Liver (tissue), 8 donors: ENCODE measurements at regions not wholly inside any gene's neighbourhood (a gene's known extent, or its start where the extent isn't known, plus 50 kb on each side); places are given as distances from the start of the nearest gene placed in this dataset.

ENCODE experiments used
- DNase-seq: peaks from one replicate; pipeline ENCODE4 v3.0.0-alpha.2; 2017; ENCODE audit warnings: low spot score
- H3K27ac ChIP-seq, 2 donors: one replicate each; pipeline ENCODE4 v1.7.0; 2013; ENCODE audit warnings: inconsistent platforms in 2 of 2, low read length in 2 of 2, control low read depth in 1 of 2, low read depth in 1 of 2, mild to moderate bottlenecking in 1 of 2
- H3K27me3 ChIP-seq, 4 donors: one replicate each; pipeline versions ENCODE4 v1.6.1 to v1.7.0; 2013; ENCODE audit warnings: low read length in 3 of 4, inconsistent platforms in 1 of 4, mild to moderate bottlenecking in 1 of 4, moderate library complexity in 1 of 4; ENCODE audit not compliant: control insufficient read depth in 4 of 4, insufficient read depth in 4 of 4
- H3K36me3 ChIP-seq, 4 donors: one replicate each; pipeline versions ENCODE4 v1.6.1 to v1.7.0; 2013; ENCODE audit warnings: low read length in 3 of 4, mild to moderate bottlenecking in 3 of 4, low read depth in 1 of 4, moderate library complexity in 1 of 4; ENCODE audit not compliant: control insufficient read depth in 4 of 4, insufficient read depth in 3 of 4
- H3K4me1 ChIP-seq, 4 donors: one replicate each; pipeline versions ENCODE4 v1.6.1 to v1.7.0; 2013; ENCODE audit warnings: low read length in 3 of 4, mild to moderate bottlenecking in 3 of 4, moderate library complexity in 1 of 4; ENCODE audit not compliant: control insufficient read depth in 4 of 4, insufficient read depth in 4 of 4
- H3K4me3 ChIP-seq, 3 donors: one replicate each; pipeline versions ENCODE4 v1.6.1 to v1.7.0; 2013; ENCODE audit warnings: low read length in 3 of 3, control low read depth in 1 of 3, low read depth in 1 of 3, mild to moderate bottlenecking in 1 of 3
- H3K9ac ChIP-seq, 2 donors: one replicate each; pipeline ENCODE4 v1.7.0; 2013; ENCODE audit warnings: low read length in 2 of 2, mild to moderate bottlenecking in 2 of 2, moderate library complexity in 2 of 2, control low read depth in 1 of 2, low read depth in 1 of 2
- H3K9me3 ChIP-seq, 4 donors: one replicate each; pipeline versions ENCODE4 v1.6.1 to v1.7.0; 2013; ENCODE audit warnings: low read length in 3 of 4; ENCODE audit not compliant: control insufficient read depth in 4 of 4
- ATF3 ChIP-seq: IDR thresholded peaks from 2 replicates; pipeline ENCODE4 v1.6.1; 2016; ENCODE audit warnings: antibody characterized with exemption
- CTCF ChIP-seq: fragments of 150-350 bp; IDR thresholded peaks from 2 replicates; pipeline ENCODE4 v1.5.1; 2017; ENCODE audit warnings: improper control_type of control experiment, low read depth, low read length; ENCODE audit not compliant: missing input control
- FOXA1 ChIP-seq: IDR thresholded peaks from 2 replicates; pipeline ENCODE4 v1.6.1; 2016; ENCODE audit warnings: antibody characterized with exemption
- FOXA2 ChIP-seq: IDR thresholded peaks from 2 replicates; pipeline ENCODE4 v1.6.1; 2016; ENCODE audit warnings: antibody characterized with exemption
- GABPA ChIP-seq, 2 donors: IDR thresholded peaks in 1 of 2; conservative IDR thresholded peaks in 1 of 2; 2 replicates each; pipeline ENCODE4 v1.6.1; 2016; ENCODE audit warnings: antibody characterized with exemption in 2 of 2, mild to moderate bottlenecking in 1 of 2, moderate library complexity in 1 of 2
- HNF4A ChIP-seq, 2 donors: conservative IDR thresholded peaks; 2 replicates each; pipeline ENCODE4 v1.6.1; 2016; ENCODE audit warnings: antibody characterized with exemption in 2 of 2, mild to moderate bottlenecking in 2 of 2
- HNF4G ChIP-seq: IDR thresholded peaks from 2 replicates; pipeline ENCODE4 v1.6.1; 2016; ENCODE audit warnings: antibody characterized with exemption
- JUND ChIP-seq, 2 donors: IDR thresholded peaks; 2 replicates each; pipeline ENCODE4 v1.6.1; 2016; ENCODE audit warnings: antibody characterized with exemption in 2 of 2
- MAX ChIP-seq: IDR thresholded peaks from 2 replicates; pipeline ENCODE4 v1.6.1; 2016; ENCODE audit warnings: antibody characterized with exemption
- NR2F2 ChIP-seq: IDR thresholded peaks from 2 replicates; pipeline ENCODE4 v1.6.1; 2016; ENCODE audit warnings: antibody characterized with exemption
- REST ChIP-seq: IDR thresholded peaks from 2 replicates; pipeline ENCODE4 v1.6.1; 2016; ENCODE audit warnings: antibody characterized with exemption, mild to moderate bottlenecking
- RXRA ChIP-seq, 2 donors: IDR thresholded peaks; 2 replicates each; pipeline ENCODE4 v1.6.1; 2017 to 2018; ENCODE audit warnings: antibody characterized with exemption in 2 of 2, mild to moderate bottlenecking in 1 of 2
- SP1 ChIP-seq: IDR thresholded peaks from 2 replicates; pipeline ENCODE4 v1.6.1; 2018; ENCODE audit warnings: antibody characterized with exemption, mild to moderate bottlenecking
- YY1 ChIP-seq: IDR thresholded peaks from 2 replicates; pipeline ENCODE4 v1.6.1; 2016; ENCODE audit warnings: antibody characterized with exemption, mild to moderate bottlenecking
- WGBS: extraction: QIAGEN DNeasy Blood & Tissue Kit; methylation state at CpG from one replicate; pipeline ENCODE4 v1.1.7; 2013; 5-methylcytosine and 5-hydroxymethylcytosine counted together
- donor health status: healthy.
- donor health status: healthy.
- donor health status: healthy.
- donor health status: healthy.
- donor health status: healthy.

GRCh38 chr18:26741758-26742157 is 123.7 kb downstream of the AQP4 start:
- H3K27ac ChIP-seq = no peak overlapping the region
- DNase-seq = no peak
- 95% methylated on average over 3 of the region's 3 CpGs for WGBS

GRCh38 chr18:26741048-26741447 is 124.5 kb downstream of the AQP4 start:
- Histone ChIP-seq H3K36me3 (no peaks in the 10 kb centered on the region), H3K4me3 (no peak overlapping the region), H3K4me1 (peaks cover 6 to 37% (median 17%) of the 10 kb centered on the region in 4 donors), H3K27ac (no peak overlapping the region), H3K9me3 (no peaks in the 10 kb centered on the region), H3K9ac (no peak overlapping the region), H3K27me3 (no peaks in the 10 kb centered on the region)
- WGBS = 66% methylated on average over 1 of the region's 1 CpG
- no peak for DNase-seq
- TF ChIP-seq ATF3 = no peak
- TF ChIP-seq HNF4A (conservative IDR thresholded peaks at IDR 0.05) = no peak
- TF ChIP-seq JUND (IDR thresholded peaks at IDR 0.05) = no peak
- TF ChIP-seq REST = no peak
- TF ChIP-seq CTCF = no peak
- no peak for TF ChIP-seq GABPA (IDR thresholded peaks at IDR 0.05 in 1 of 2, conservative IDR thresholded peaks at IDR 0.05 in 1 of 2)

More at GRCh38 chr18:26741758-26742157, 123.7 kb downstream of the AQP4 start:
- no peak overlapping the region for H3K4me3 ChIP-seq
- TF ChIP-seq FOXA2 (no peak), NR2F2 (no peak), RXRA (IDR thresholded peaks at IDR 0.05) (no peak), FOXA1 (no peak), MAX (no peak), SP1 (no peak), YY1 (no peak), REST (no peak), HNF4G (no peak), GABPA (IDR thresholded peaks at IDR 0.05 in 1 of 2, conservative IDR thresholded peaks at IDR 0.05 in 1 of 2) (no peak), CTCF (no peak)
- peaks cover 6 to 44% (median 25%) of the 10 kb centered on the region in 4 donors for H3K4me1 ChIP-seq
- H3K27me3 ChIP-seq = no peaks in the 10 kb centered on the region
- H3K9ac ChIP-seq = no peak overlapping the region
- no peaks in the 10 kb centered on the region for H3K36me3 ChIP-seq
- H3K9me3 ChIP-seq = no peaks in the 10 kb centered on the region
